Stimulated activated CD4-positive, alpha-beta T cell treated with anti-CD3 and anti-CD28 coated beads, Interleukin-2, amount 100 ng/mL, for 24 hours (primary cell): ENCODE measurements at regions not wholly inside any gene's neighbourhood (a gene's known extent, or its start where the extent isn't known, plus 50 kb on each side); places are given as distances from the start of the nearest gene placed in this dataset.

Source experiments
- DNase-seq, 2 donors: peaks; one replicate each; pipeline ENCODE4 v3.0.0-alpha.2; 2020

DNA sequence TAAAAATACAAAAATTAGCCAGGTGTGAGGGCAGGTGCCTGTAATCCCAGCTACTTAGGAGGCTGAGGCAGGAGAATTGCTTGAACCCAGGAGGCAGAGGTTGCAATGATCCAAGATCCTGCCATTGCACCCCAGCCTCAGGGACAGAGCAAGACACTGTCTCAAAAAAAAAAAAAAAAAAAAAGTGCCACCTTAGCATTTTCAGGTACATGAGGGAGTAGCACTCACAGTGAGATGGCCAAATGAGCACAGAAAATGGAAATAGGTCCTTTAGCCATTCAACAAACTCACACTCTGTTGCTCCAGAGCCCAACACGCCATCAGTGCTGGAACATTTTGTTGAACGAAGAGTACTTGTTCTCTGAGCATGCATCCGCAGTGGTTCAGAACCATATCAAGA, 75.2 kb upstream of the MYL2 start:
- no peak for DNase-seq

- no peak for DNase-seq
Observed at GRCh38 chr12:110995016-110995415, 74.6 kb upstream of the MYL2 start.

- DNase-seq: no peak
Observed at GRCh38 chr12:110993434-110993833, 73.1 kb upstream of the MYL2 start.

- no peak for DNase-seq
Observed at GRCh38 chr12:110992909-110993308, 72.5 kb upstream of the MYL2 start.

- no peak for DNase-seq
Observed at GRCh38 chr12:110983811-110984210, 63.4 kb upstream of the MYL2 start.

DNA sequence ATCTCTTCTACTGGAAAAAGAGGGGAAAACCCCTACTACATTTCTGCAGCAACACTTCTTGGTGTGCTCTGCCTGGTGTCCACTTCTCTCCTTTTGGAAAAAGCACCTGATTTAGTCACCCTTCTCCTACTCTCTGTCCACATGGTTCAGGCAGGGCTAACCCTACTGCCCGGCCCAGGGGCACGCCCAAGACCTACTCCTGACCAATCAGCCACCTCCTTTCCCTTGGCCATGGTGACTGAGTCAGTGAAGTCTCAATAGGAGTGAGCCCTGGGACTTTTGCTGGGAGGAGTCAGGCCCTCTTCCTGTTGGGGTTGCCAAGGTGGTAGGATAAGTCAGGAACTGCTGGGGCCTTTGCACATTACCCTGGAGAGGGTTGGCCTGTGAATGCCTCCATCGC, 52.5 kb upstream of the MYL2 start:
- peak in 1 of 2 donors; percentile 1 for DNase-seq

DNA sequence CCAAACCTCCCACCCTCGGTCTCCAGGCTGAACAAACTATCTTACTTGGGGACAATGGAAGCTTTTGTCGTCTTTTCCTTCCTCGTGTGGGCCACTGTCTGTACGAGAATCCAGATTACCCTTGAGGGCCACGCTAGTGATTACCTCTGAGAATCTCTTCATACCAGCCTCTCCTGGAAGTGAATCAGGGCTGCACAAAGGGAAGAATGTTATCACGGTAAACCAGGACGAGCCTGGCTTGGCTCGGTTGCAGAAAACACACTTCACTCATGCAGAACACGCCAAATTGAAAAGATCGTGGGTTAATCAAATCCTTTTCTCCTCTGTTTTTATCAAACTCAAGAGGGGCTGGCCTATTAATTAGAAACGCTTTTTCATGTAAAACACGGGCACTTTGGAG, 51.6 kb upstream of the MYL2 start:
- DNase-seq: no peak

DNA sequence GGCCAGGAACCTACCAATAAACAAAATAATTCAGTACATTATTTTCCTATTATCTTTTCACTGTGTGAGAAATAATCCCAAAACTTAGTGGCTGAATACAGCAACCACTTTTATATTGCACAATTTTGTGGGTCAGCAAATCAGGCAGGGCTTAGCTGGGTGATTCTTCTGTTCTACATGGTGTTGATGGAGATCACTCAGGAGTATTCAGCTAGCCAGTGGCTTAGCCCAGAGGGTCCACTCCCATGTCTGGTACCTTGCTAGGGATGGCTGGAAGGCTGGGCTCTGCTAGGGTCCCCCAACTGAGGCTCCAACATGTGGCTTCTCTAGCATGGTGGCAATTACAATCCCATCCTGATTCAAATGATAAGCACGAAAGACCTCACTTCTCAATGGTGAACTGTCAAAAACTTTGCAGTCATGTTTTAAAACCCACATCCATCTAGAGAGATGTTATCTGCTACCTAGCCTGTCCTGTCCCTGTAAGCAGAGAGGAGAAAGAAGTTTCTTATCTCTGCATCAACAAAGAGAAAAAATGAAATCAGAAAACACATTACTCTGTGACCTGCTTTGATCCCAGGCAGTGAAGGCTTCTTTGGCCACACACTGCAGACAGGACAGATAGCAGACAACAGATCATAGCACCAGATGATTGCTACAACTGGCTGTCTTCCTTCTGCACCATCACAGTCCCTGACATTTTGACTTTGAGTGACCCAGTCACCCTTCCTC, 51.0 kb upstream of the MYL2 start:
- DNase-seq: no peak
